ENCODE measurements at regions not wholly inside any gene's neighbourhood (a gene's known extent, or its start where the extent isn't known, plus 50 kb on each side); places are given as distances from the start of the nearest gene placed in this dataset.

DNA sequence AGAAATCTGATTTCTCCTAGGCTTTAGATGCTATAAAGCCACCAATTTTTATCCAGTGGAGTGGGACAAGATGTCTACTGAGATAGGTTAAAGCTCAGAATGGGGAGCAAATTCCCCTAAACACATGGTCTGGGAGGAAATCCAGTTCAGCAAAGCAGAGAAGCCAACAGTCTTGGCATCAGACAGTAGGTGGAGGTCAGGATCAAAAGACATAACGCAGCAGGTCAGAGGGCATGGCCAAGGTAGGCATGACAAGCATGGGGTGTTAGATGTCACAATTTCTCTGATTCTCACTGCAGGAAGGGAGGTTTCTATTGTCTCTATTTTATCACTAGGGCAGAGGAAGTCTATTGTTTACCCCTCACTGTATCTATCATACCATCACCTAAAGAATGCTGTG lies 288.2 kb downstream of the ACTL7B start:
- no peaks in the 10 kb centered on the region for H3K27me3 ChIP-seq
- no peak overlapping the region for H3K9ac ChIP-seq
- no peaks in the 10 kb centered on the region for H3K9me3 ChIP-seq (replicated peaks in 1 of 11)
- H4K20me1 ChIP-seq: no peaks in the 10 kb centered on the region
- no peak for TF ChIP-seq Cebpa-rat (IDR thresholded peaks at IDR 0.05)
- H3K4me2 ChIP-seq: no peak overlapping the region
- H3K36me3 ChIP-seq: no peaks in the 10 kb centered on the region
- no peak overlapping the region for H3K4me3 ChIP-seq
- no peak overlapping the region for H3K27ac ChIP-seq
- peaks cover 0 to 29% (median 0%) of the 10 kb centered on the region in 10 experiments; a peak in 8 of 20 replicates for H3K4me1 ChIP-seq

GRCh38 chr9:108565651-108566378 lies 290.0 kb downstream of the ACTL7B start:
- peak overlapping the region in 1 of 11 experiments; percentile 21; a peak in 1 of 22 replicates for H3K9ac ChIP-seq

DNA sequence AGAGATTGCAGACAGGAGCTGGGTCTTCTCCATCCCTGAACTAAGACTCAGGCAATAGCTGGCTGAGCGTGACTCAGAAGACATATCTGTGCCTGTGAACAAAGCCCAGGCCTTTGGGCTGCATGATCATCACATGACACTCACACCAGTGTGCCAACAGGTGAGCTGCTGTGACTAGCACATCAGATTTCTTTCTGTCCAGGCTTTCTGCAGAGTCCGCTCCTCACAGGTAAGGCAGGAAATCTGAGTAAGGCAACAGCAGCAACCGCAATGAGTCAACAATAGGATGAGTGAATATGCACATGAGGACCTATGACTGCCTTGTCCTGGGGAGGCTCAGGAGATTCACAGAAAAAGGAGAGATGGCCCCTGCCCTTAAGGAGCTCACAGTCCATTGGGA lies 293.6 kb downstream of the ACTL7B start:
- Histone ChIP-seq H3K4me2 (no peak overlapping the region), H3K9me3 (replicated peaks in 1 of 11) (0 out of 22 replicates have a peak, but pooled peaks cover 0 to 3% (median 0%) of the 10 kb centered on the region in 11 experiments), H3K36me3 (no peaks in the 10 kb centered on the region), H3K27me3 (no peaks in the 10 kb centered on the region), H4K20me1 (no peaks in the 10 kb centered on the region), H3K4me3 (no peak overlapping the region), H3K27ac (no peak overlapping the region), H3K4me1 (peaks cover 0 to 11% (median 0%) of the 10 kb centered on the region in 10 experiments; a peak in 4 of 20 replicates), H3K9ac (no peak overlapping the region)
- TF ChIP-seq Cebpa-rat (IDR thresholded peaks at IDR 0.05): no peak

More at GRCh38 chr9:108565651-108566378, 290.0 kb downstream of the ACTL7B start:
- Histone ChIP-seq H3K9me3 (replicated peaks in 1 of 11) (no peaks in the 10 kb centered on the region), H3K4me2 (no peak overlapping the region), H3K36me3 (no peaks in the 10 kb centered on the region), H3K4me1 (peaks cover 0 to 29% (median 0%) of the 10 kb centered on the region in 10 experiments; a peak in 8 of 20 replicates), H3K4me3 (no peak overlapping the region), H4K20me1 (no peaks in the 10 kb centered on the region), H3K27me3 (no peaks in the 10 kb centered on the region), H3K27ac (peak overlapping the region in 4 of 11 experiments; percentile 9 to 36 (median 22); a peak in 3 of 22 replicates)
- no peak for TF ChIP-seq Cebpa-rat (IDR thresholded peaks at IDR 0.05)

GRCh38 chr9:108559432-108559831 lies 296.4 kb downstream of the ACTL7B start:
- Histone ChIP-seq H3K36me3 (no peaks in the 10 kb centered on the region), H3K4me1 (no peaks in the 10 kb centered on the region), H3K27me3 (no peaks in the 10 kb centered on the region), H3K4me2 (no peak overlapping the region), H3K9ac (no peak overlapping the region), H3K9me3 (replicated peaks in 1 of 11) (0 out of 22 replicates have a peak, but pooled peaks cover 0 to 3% (median 0%) of the 10 kb centered on the region in 11 experiments), H4K20me1 (no peaks in the 10 kb centered on the region), H3K4me3 (no peak overlapping the region), H3K27ac (no peak overlapping the region)
- TF ChIP-seq Cebpa-rat (IDR thresholded peaks at IDR 0.05): no peak

- Histone ChIP-seq H3K27me3 (no peaks in the 10 kb centered on the region), H3K9me3 (replicated peaks in 1 of 11) (0 out of 22 replicates have a peak, but pooled peaks cover 0 to 3% (median 0%) of the 10 kb centered on the region in 11 experiments), H3K9ac (no peak overlapping the region), H3K27ac (no peak overlapping the region), H3K36me3 (no peaks in the 10 kb centered on the region), H3K4me1 (peaks cover 0 to 9% (median 5%) of the 10 kb centered on the region in 10 experiments; a peak in 7 of 20 replicates), H3K4me2 (no peak overlapping the region), H4K20me1 (no peaks in the 10 kb centered on the region), H3K4me3 (no peak overlapping the region)
- no peak for TF ChIP-seq Cebpa-rat (IDR thresholded peaks at IDR 0.05)
Measured at GRCh38 chr9:108554831-108555230, 301.0 kb downstream of the ACTL7B start.

DNA sequence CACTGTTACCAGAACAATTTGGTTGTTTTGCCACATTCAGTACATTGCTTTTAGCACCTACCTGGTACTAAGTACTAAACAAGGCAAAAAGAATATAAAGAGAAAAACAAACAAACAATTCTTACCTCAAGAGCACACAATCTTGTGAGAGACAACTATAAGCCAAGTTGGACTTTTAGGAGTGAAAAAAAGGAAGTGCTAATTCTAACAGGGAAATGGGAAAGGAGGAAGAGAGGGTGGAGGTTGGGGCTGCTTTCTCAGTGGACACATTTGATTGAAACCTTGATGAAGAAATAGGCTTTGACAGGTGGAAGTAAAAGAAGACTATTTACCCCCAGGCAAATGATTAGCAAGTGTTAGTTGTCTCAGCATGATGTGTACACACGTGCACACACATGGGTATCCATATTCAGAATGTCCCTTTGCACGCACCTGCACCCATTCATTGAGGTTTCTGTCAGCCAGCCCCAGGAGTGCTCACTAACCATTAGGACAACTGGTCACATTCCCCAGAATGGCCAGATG lies 302.6 kb downstream of the ACTL7B start:
- no peaks in the 10 kb centered on the region for H3K36me3 ChIP-seq
- H3K27ac ChIP-seq: no peak overlapping the region
- H3K9me3 ChIP-seq (replicated peaks in 1 of 11): 0 out of 22 replicates have a peak, but pooled peaks cover 0 to 1% (median 0%) of the 10 kb centered on the region in 11 experiments
- H3K4me1 ChIP-seq: peaks cover 0 to 9% (median 5%) of the 10 kb centered on the region in 10 experiments; a peak in 7 of 20 replicates
- H4K20me1 ChIP-seq: no peaks in the 10 kb centered on the region
- no peak overlapping the region for H3K9ac ChIP-seq
- no peak for TF ChIP-seq Cebpa-rat (IDR thresholded peaks at IDR 0.05)
- H3K4me3 ChIP-seq: no peak overlapping the region
- H3K27me3 ChIP-seq: no peaks in the 10 kb centered on the region
- H3K4me2 ChIP-seq: peak overlapping the region in 2 of 11 experiments; percentile 1 to 20; a peak in 2 of 22 replicates

GRCh38 chr9:108552459-108553040 lies 303.2 kb downstream of the ACTL7B start:
- H4K20me1 ChIP-seq: no peaks in the 10 kb centered on the region
- no peaks in the 10 kb centered on the region for H3K9me3 ChIP-seq (replicated peaks in 1 of 11)
- H3K4me1 ChIP-seq: peaks cover 0 to 9% (median 5%) of the 10 kb centered on the region in 10 experiments; a peak in 7 of 20 replicates
- TF ChIP-seq Cebpa-rat (IDR thresholded peaks at IDR 0.05): no peak
- H3K27me3 ChIP-seq: no peaks in the 10 kb centered on the region
- no peaks in the 10 kb centered on the region for H3K36me3 ChIP-seq
- no peak overlapping the region for H3K4me3 ChIP-seq
- no peak overlapping the region for H3K9ac ChIP-seq
- no peak overlapping the region for H3K27ac ChIP-seq
- H3K4me2 ChIP-seq: peak overlapping the region in 2 of 11 experiments; percentile 1 to 20; a peak in 1 of 22 replicates

DNA sequence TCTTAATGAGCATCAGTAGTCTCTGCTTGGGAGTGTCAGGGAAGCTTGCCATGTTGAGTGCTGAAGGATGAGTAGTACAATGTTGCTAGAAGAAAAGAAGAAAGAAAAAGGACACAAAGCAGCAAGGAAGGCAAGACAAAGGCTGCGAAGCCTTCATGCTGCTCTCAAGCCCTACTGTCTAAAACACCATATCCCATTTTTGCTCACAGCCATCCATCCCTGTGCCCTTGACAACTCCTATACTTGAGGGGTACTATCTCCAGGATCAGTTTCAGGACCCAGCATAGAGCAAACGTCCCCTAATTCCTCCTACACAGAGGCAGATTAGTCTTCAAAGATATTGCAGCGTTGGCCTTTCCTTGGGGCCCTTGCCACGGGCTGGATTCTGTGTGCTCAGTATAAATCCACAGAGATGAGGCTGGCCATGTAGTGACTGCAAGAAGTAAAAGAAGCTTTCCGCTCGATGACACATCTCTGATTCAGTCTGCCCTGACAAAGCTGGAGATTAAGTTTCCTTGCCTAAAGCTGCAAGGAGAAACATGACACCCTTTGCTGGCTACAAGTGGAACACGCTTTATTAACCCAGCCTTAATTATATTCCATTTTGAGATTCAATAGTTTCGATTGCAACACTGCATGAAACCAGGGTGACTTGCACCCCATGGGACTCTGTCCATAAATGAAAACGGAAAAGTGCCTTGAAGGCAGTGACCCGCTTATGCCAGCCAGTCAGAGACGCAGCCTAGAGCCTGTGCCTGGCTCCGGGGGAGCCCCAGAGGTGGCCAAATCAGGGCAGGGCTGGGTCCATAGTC lies 304.6 kb downstream of the ACTL7B start:
- Histone ChIP-seq H3K9ac (no peak overlapping the region), H3K4me2 (peak overlapping the region in 5 of 11 experiments; percentile 7 to 42 (median 8); a peak in 5 of 22 replicates), H4K20me1 (no peaks in the 10 kb centered on the region), H3K27ac (no peak overlapping the region), H3K27me3 (no peaks in the 10 kb centered on the region), H3K9me3 (replicated peaks in 1 of 11) (no peaks in the 10 kb centered on the region), H3K4me1 (peaks cover 0 to 9% (median 5%) of the 10 kb centered on the region in 10 experiments; a peak in 7 of 20 replicates), H3K36me3 (no peaks in the 10 kb centered on the region), H3K4me3 (no peak overlapping the region)
- TF ChIP-seq Cebpa-rat (IDR thresholded peaks at IDR 0.05): no peak

Measured in BLaER1 treated with 17β-estradiol and CSF1 and Interleukin-3, amounts not matched to agents 10 nM and 100 nM (cell line).